Muscle of leg (tissue), 3 donors: ENCODE measurements at regions not wholly inside any gene's neighbourhood (a gene's known extent, or its start where the extent isn't known, plus 50 kb on each side); places are given as distances from the start of the nearest gene placed in this dataset.

Experiments
- DNase-seq: peaks from one replicate; pipeline ENCODE4 v3.0.0; 2013
- H3K27ac ChIP-seq: one replicate; pipeline ENCODE4 v1.5.1; 2013; ENCODE audit warnings: mild to moderate bottlenecking, low read length, control low read depth
- H3K27me3 ChIP-seq: one replicate; pipeline ENCODE4 v1.6.1; 2013; ENCODE audit warnings: low read length; ENCODE audit not compliant: control insufficient read depth, insufficient read depth
- H3K36me3 ChIP-seq: one replicate; pipeline ENCODE4 v1.6.1; 2013; ENCODE audit warnings: low read length; ENCODE audit not compliant: control insufficient read depth, insufficient read depth
- H3K4me1 ChIP-seq: one replicate; pipeline ENCODE4 v1.6.1; 2013; ENCODE audit warnings: low read length; ENCODE audit not compliant: control insufficient read depth, insufficient read depth
- H3K4me3 ChIP-seq: one replicate; pipeline ENCODE4 v1.5.1; 2013; ENCODE audit warnings: low read length, control low read depth
- H3K9me3 ChIP-seq: replicated peaks from 2 replicates; pipeline ENCODE4 v1.6.1; 2013; ENCODE audit warnings: low read depth, low read length; ENCODE audit not compliant: control insufficient read depth
- WGBS: methylation state at CpG from one replicate; pipeline ENCODE4 v1.1.5; 2013; ENCODE audit warnings: missing lambda C conversion rate; ENCODE audit not compliant: insufficient coverage; 5-methylcytosine and 5-hydroxymethylcytosine counted together

DNA sequence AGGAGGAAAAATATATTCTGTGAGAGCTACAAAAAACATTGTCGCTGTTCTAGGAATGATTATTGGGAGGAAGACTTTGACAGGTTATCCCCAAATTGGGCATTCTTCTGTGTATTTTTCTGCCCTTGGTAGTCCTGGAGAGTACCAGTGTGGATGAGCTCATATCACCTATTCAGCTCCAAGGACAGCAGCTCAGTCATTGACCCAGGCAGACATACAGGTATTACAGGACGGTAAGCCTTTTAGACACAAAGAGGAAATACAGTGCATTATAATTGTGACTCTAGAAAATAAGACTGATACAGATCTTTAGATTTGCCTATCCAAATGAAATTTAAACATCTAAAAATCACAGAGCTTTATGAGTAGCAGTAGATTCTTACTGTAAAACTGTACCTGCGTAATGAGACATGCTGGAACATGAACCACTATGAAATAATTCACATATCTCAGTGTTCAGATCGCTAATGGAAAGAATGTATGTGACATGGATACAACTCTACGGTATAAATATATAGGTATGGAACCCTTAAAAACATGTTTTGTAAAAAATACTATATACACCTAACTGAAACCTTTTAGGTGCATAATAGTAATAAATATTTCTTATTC lies 56.0 kb downstream of the PLK2 start:
- no peak for DNase-seq
- WGBS, result no CpG with 5 or more reads among the region's 5 CpGs
- no peaks in the 10 kb centered on the region for H3K27me3 ChIP-seq
- no peak overlapping the region for H3K27ac ChIP-seq
- no peaks in the 10 kb centered on the region for H3K36me3 ChIP-seq
- no peaks in the 10 kb centered on the region for H3K4me1 ChIP-seq
- no peak overlapping the region for H3K4me3 ChIP-seq
- no peaks in the 10 kb centered on the region for H3K9me3 ChIP-seq

DNA sequence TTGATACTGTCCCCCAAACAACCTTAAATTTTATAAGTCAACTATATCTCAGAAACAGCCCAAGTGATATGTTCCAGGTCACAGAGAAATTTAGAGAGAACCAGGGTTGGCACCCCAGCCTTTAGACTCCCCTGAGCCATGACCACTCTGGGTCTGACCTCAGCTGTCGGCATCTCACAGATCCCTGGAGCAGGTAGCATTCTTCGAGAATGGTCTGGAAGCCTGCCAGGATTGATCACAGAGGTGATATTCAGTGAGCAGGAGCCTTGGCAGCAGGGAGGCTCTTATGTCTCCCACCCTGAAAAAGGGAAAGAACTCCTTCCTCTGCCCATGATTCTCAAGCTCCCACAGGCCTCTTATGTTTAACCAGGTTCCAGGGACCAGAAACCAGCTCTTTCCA lies 58.2 kb downstream of the PLK2 start:
- H3K27ac ChIP-seq, result no peak overlapping the region
- no peak overlapping the region for H3K4me3 ChIP-seq
- H3K27me3 ChIP-seq, result no peaks in the 10 kb centered on the region
- WGBS, result 83% methylated on average over 2 of the region's 2 CpGs
- no peaks in the 10 kb centered on the region for H3K9me3 ChIP-seq
- no peak for DNase-seq
- H3K36me3 ChIP-seq, result no peaks in the 10 kb centered on the region
- no peaks in the 10 kb centered on the region for H3K4me1 ChIP-seq

DNA sequence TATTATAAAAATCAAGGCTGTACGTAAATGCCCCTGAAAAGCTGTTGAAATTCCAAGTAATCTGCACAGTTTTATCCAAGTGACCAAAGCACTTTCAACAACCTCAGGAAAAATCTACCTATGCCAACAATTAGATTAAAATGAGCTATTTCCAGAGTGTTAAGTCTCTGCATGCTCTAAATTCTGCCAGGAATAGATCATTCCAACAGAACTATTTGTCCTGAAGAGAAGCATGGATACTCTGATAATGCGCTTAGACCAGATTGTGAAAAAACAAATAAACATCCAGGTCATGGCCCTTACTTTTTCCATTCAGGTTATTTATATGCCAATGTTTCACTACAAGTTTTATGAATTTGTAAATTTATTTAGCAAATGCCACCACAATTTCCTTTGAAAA lies 59.1 kb downstream of the PLK2 start:
- no CpG with 5 or more reads among the region's 2 CpGs for WGBS
- no peaks in the 10 kb centered on the region for H3K4me1 ChIP-seq
- no peak overlapping the region for H3K4me3 ChIP-seq
- no peaks in the 10 kb centered on the region for H3K9me3 ChIP-seq
- no peak for DNase-seq
- no peaks in the 10 kb centered on the region for H3K27me3 ChIP-seq
- H3K27ac ChIP-seq, result no peak overlapping the region
- no peaks in the 10 kb centered on the region for H3K36me3 ChIP-seq

- Histone ChIP-seq H3K9me3 (no peaks in the 10 kb centered on the region), H3K36me3 (no peaks in the 10 kb centered on the region), H3K27me3 (no peaks in the 10 kb centered on the region), H3K4me1 (no peaks in the 10 kb centered on the region), H3K27ac (no peak overlapping the region), H3K4me3 (no peak overlapping the region)
- no CpG with 5 or more reads among the region's 1 CpG for WGBS
- no peak for DNase-seq
Measured at GRCh38 chr5:58399951-58400350, 59.9 kb downstream of the PLK2 start.

DNA sequence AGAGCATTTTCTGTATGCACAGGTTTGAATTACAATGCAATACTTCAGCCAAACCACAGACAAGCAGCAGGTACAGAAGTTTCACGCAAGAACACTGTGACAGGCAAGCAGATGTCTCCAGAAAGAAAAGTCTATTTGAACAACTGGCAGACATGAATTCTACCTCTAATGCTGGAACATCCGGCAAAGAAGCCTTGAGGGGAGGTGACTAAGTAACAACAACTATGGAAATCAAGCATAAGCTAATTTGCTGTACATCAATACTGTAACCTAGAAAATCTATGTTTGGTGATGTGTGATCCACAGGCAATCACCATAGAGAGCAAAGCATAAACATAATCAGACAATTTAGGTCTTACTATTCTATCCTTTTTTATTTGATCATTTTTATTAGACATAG lies 65.5 kb downstream of the PLK2 start:
- Histone ChIP-seq H3K27me3 (no peaks in the 10 kb centered on the region), H3K4me3 (no peak overlapping the region), H3K27ac (no peak overlapping the region), H3K4me1 (no peaks in the 10 kb centered on the region), H3K9me3 (no peaks in the 10 kb centered on the region), H3K36me3 (no peaks in the 10 kb centered on the region)
- no CpG with 5 or more reads among the region's 2 CpGs for WGBS
- no peak for DNase-seq

DNA sequence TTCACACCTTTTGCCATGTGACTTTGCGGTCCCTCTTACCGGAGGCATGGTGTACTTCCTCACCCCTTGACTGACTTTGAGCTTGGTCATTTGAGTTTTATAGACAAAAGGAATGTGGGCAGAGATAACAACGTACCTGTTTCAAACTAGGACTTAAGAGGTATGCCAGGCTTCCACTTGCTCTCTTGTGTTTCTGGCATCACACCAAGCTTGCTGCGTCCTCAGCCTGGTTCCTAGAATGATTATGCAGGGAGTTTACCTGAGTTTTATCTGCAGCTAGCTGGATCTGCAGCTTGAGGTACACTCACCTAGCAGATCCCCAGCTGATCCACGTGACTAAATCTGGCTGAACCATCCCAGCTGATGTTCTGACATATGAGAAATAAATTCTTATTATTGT lies 66.2 kb downstream of the PLK2 start:
- Histone ChIP-seq H3K4me1 (no peaks in the 10 kb centered on the region), H3K36me3 (no peaks in the 10 kb centered on the region), H3K9me3 (no peaks in the 10 kb centered on the region), H3K27ac (no peak overlapping the region), H3K27me3 (no peaks in the 10 kb centered on the region), H3K4me3 (no peak overlapping the region)
- 100% methylated on average over 2 of the region's 5 CpGs for WGBS
- no peak for DNase-seq

DNA sequence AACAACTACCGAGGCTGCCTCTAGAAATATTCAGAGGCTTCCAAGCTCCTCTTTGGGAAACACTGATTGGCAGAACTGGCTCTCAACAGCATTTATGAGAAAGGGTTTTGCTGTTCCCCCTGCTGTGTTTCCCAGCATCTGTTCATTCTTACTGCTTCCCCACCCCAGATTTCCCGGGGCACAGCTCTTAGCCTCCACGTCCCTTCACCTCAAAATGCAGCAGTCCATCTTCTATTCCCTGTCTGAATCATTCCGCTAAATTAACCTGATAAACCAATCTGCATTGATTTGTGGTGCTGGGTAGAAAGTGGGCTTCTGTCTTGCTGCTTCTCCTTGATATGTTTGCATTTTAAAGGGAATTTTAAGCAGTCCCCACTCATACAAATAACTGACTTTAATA lies 67.4 kb downstream of the PLK2 start:
- no peaks in the 10 kb centered on the region for H3K9me3 ChIP-seq
- no peaks in the 10 kb centered on the region for H3K27me3 ChIP-seq
- H3K27ac ChIP-seq, result no peak overlapping the region
- no peak overlapping the region for H3K4me3 ChIP-seq
- DNase-seq, result no peak
- no peaks in the 10 kb centered on the region for H3K36me3 ChIP-seq
- no peaks in the 10 kb centered on the region for H3K4me1 ChIP-seq
- WGBS, result 72% methylated on average over 2 of the region's 4 CpGs

GRCh38 chr5:58383448-58383847 lies 76.4 kb downstream of the PLK2 start:
- H3K27ac ChIP-seq, result no peak overlapping the region
- no peak for DNase-seq
- WGBS, result no CpG with 5 or more reads among the region's 2 CpGs
- H3K36me3 ChIP-seq, result no peaks in the 10 kb centered on the region
- H3K9me3 ChIP-seq, result peaks cover 15% of the 10 kb centered on the region
- H3K4me1 ChIP-seq, result no peaks in the 10 kb centered on the region
- no peaks in the 10 kb centered on the region for H3K27me3 ChIP-seq
- no peak overlapping the region for H3K4me3 ChIP-seq

DNA sequence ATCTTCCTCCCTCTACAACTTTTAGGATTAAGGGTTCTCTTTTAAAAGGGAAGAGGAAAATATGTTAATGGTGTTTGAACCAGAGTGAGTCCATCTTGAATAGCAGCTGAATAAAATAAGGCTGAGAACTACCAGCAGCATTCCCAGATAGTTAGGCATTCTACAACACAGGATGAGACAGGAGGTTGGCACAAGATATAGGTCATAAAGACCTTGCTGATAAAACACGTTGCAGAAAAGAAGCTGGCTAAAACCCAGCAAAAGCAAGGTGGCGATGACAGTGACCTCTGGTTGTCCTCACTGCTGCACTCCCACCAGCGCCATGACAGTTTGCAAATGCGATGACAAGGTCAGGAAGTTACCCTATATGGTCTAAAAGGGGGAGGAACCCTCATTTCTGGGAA lies 77.8 kb downstream of the PLK2 start:
- Histone ChIP-seq H3K36me3 (no peaks in the 10 kb centered on the region), H3K4me3 (no peak overlapping the region), H3K27me3 (no peaks in the 10 kb centered on the region), H3K27ac (no peak overlapping the region), H3K4me1 (no peaks in the 10 kb centered on the region), H3K9me3 (peaks cover 15% of the 10 kb centered on the region)
- 31% methylated on average over 2 of the region's 4 CpGs for WGBS
- no peak for DNase-seq

- Histone ChIP-seq H3K36me3 (no peaks in the 10 kb centered on the region), H3K27me3 (no peaks in the 10 kb centered on the region), H3K27ac (no peak overlapping the region), H3K4me3 (no peak overlapping the region), H3K9me3 (peaks cover 15% of the 10 kb centered on the region), H3K4me1 (no peaks in the 10 kb centered on the region)
- DNase-seq, result no peak
Measured at GRCh38 chr5:58381566-58381965, 78.3 kb downstream of the PLK2 start.

DNA sequence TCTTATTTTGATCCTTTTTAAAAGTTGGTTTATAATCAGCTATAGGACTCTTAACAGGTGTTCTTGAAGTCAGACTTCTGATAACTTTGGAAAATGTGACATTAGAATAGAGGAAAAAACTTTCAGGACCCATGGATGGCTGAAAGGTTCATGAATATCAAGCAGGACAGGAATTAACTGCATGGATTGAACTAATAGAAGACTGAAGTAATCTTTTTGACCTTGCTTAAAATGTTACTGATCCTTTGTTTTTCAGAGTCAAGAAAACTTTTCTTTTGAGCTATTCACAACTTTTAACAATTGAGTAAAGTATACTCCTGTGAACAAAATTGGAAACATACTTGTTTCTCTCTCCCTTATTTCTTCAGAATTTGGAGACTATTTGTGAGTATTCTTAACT lies 79.2 kb downstream of the PLK2 start:
- Histone ChIP-seq H3K4me3 (no peak overlapping the region), H3K27ac (no peak overlapping the region), H3K36me3 (no peaks in the 10 kb centered on the region), H3K4me1 (no peaks in the 10 kb centered on the region), H3K27me3 (no peaks in the 10 kb centered on the region), H3K9me3 (peaks cover 15% of the 10 kb centered on the region)
- no peak for DNase-seq
